ENCODE measurements at regions not wholly inside any gene's neighbourhood (a gene's known extent, or its start where the extent isn't known, plus 50 kb on each side); places are given as distances from the start of the nearest gene placed in this dataset.

DNA sequence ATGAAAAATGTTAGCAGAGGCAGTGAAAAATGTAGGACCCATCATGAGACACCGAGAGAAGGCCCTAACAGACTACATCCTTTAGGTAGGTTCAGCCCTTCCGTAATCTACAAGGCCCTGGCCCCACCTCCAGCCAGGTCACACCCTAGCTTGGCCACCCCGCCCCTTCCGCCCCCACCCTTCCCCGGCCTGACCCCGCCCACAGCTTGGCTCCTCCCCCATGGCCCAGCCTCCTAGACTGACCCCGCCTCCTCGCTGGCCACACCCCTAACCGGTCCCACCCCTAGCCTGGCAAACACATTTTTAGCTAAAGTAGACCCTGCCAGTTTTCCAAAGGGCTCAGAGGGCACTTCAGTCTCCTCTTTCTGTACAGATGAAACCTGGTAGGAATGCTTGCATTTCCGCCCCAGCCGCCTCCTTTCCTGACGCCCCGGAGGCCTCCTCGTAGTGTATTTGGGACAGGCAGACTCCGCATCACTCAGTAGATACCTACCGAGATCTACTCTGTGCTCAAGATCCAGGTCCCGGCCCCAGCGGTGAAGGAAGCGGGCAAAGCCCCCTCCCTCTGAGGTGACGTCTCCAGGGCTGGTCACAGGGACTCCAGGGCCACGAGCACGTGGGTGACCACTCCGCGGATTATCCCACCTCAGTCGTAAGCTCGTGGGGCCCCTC lies 443.5 kb downstream of the PREX1 start:
- TF ChIP-seq, protein P1, sequence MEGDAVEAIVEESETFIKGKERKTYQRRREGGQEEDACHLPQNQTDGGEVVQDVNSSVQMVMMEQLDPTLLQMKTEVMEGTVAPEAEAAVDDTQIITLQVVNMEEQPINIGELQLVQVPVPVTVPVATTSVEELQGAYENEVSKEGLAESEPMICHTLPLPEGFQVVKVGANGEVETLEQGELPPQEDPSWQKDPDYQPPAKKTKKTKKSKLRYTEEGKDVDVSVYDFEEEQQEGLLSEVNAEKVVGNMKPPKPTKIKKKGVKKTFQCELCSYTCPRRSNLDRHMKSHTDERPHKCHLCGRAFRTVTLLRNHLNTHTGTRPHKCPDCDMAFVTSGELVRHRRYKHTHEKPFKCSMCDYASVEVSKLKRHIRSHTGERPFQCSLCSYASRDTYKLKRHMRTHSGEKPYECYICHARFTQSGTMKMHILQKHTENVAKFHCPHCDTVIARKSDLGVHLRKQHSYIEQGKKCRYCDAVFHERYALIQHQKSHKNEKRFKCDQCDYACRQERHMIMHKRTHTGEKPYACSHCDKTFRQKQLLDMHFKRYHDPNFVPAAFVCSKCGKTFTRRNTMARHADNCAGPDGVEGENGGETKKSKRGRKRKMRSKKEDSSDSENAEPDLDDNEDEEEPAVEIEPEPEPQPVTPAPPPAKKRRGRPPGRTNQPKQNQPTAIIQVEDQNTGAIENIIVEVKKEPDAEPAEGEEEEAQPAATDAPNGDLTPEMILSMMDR (IDR thresholded peaks at IDR 0.05; ENCODE audit: borderline replicate concordance, extremely low read depth, low read length, poor library complexity, severe bottlenecking): no peak
- TF ChIP-seq EZH2 (IDR thresholded peaks at IDR 0.05; ENCODE audit: borderline replicate concordance, low read depth, low read length, severe bottlenecking): no peak
